ENCODE measurements at regions not wholly inside any gene's neighbourhood (a gene's known extent, or its start where the extent isn't known, plus 50 kb on each side); places are given as distances from the start of the nearest gene placed in this dataset.
A peak's percentile ranks its signal among the peaks of the same experiment; 100 is the strongest.

- no peak for DNase-seq (ENCODE audit: low spot score)
Measured at GRCh38 chr6:159118924-159119323, 50.3 kb upstream of the FNDC1 start.

DNA sequence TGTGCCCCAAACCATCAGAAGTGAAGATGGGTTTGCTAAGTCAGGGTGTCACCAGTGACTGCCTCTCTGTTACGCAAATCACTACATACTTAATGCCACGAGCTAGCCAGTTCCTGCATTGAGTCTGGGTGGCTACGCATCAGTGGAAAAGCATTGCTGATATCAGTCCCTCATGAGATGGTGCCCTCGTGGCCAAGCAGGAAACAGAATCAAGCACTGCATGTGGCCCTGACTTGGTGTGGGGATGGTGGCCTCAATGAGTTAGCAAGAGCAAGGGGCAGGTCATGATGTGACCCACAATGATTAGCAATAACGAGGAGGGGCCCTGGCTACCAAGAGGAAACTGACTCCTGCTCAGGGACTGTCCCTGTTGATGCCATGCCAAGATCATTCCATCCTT, 51.6 kb upstream of the FNDC1 start:
- no peak for DNase-seq (ENCODE audit: low spot score)

DNA sequence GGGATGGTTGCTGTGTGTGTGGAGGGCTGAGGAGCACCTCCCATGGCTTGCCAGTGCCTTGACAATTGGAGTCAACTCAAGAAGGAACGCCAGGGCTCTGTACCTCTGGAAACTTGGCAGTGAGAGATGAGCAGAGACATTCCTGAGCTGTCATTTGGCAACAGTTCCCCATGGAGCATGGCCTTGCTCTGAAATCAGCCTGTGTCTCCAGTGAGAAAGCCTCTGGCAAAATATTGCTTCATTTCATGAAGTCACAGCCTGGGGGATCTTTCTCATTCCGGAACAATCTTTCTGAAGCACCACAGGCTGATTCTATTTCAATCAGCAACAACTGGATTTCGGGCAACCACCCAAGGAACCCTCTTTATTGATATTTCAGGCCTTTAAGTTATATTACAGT, 52.2 kb upstream of the FNDC1 start:
- DNase-seq (ENCODE audit: low spot score), result no peak

- no peak for DNase-seq (ENCODE audit: low spot score)
Measured at GRCh38 chr6:159116343-159116742, 52.9 kb upstream of the FNDC1 start.

DNA sequence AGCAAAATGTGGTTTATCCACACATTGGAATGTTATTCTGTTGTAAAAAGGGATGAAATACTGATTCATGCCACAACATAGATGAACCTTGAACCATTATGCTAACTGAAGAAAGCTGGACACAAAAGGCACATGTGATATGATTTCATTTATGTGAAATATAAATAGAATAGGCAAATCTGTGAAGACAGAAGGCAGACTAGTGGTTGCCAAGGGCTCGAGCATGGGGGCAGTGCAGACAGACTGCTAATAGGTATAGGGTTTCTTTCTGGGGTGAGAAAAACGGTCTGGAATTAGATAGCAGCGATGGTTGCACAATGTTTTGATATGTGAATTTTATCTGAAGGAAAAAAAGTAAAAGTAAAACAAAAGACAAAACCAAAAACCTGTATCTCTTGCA, 54.6 kb upstream of the FNDC1 start:
- no peak for DNase-seq (ENCODE audit: low spot score)

DNA sequence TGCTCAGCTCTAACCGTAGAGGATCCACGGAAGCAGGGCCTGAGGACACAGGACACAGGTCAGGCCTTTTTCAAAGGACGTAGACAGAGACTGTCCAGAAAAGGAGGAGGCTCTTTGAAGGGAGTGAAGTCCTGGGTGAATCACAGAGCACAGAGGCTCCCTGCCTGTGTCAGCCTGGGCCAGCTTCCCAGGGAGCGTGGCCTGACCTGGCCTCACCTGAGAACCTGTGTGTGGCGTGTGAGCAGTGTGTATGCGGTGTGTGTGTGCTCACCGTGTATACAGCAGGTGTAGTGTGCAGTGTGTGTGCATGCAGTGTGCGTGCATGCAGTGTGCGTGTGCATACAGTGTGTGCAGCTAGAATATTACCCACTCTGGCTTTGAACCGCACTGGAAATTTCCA, 56.0 kb upstream of the FNDC1 start:
- no peak for DNase-seq (ENCODE audit: low spot score)

DNA sequence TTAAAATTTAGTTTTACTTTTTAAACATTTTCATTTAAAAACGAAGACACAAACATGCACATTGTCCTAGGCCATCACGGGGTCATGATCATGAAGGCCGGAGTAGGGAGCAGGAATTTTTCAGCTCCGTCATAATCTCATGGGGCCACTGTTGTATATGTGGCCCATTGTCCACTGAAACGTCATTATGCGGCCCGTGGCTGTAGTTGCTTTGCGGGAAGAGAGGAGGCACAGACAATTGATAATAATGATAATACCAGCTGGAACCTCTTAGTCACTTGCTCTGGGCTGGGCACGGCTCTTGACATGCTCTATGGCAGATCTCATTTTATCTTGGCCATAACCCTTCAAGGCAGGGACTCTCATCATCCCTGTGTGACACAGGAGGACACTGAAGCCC, 56.5 kb upstream of the FNDC1 start:
- DNase-seq (ENCODE audit: low spot score), result no peak

- DNase-seq (ENCODE audit: low spot score), result no peak
Measured at GRCh38 chr6:159110748-159111147, 58.5 kb upstream of the FNDC1 start.

- no peak for DNase-seq (ENCODE audit: low spot score)
Measured at GRCh38 chr6:159110013-159110412, 59.2 kb upstream of the FNDC1 start.

- no peak for DNase-seq (ENCODE audit: low spot score)
Measured at GRCh38 chr6:159109391-159109790, 59.8 kb upstream of the FNDC1 start.

- DNase-seq (ENCODE audit: low spot score), result no peak
Measured at GRCh38 chr6:159108426-159108985, 60.7 kb upstream of the FNDC1 start.

DNA sequence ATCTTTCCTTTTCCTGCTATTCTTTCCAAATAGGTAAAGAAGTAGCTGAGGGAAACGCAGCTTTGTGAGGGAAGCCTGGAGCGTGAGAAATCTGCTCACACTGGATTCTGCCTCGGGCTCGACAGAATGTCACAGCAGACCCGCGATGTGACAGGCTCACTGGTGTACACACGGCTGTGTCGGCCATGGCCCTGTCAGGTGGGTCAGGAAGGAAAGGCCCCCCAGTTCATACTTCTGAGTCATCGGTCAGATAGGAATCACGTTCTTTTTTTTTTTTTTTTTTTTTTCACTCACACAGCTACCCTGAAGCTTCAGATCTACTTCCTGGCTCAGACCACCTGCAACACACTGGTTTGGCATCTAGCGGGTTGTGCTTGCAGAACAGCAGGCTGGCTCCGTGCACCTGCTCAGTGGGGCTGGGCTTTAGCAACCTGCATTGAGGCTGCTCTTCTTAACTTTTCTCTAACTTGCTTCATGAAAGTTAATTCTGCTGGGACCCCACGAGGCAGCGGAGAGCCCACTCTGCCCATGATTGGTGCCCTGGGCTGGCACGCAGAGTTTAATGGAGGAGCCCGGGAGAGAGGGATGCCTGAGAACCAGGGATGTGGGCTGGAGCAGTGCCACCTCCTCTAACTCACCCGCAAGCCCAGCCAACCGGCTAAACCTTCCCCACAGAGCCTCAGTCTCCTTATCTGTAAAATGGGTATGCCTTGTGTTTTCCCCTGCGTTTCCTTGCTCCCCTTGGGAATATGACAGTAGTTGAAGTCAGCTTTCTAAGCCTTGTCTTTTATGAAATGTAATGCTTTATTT, 61.5 kb upstream of the FNDC1 start:
- DNase-seq (ENCODE audit: low spot score), result no peak

GRCh38 chr6:159106627-159107241, 61.9 kb upstream of the TAGAP start:
- peak; percentile 42 for DNase-seq (ENCODE audit: low spot score)

- no peak for DNase-seq (ENCODE audit: low spot score)
Measured at GRCh38 chr6:159105716-159106115, 60.9 kb upstream of the TAGAP start.

DNA sequence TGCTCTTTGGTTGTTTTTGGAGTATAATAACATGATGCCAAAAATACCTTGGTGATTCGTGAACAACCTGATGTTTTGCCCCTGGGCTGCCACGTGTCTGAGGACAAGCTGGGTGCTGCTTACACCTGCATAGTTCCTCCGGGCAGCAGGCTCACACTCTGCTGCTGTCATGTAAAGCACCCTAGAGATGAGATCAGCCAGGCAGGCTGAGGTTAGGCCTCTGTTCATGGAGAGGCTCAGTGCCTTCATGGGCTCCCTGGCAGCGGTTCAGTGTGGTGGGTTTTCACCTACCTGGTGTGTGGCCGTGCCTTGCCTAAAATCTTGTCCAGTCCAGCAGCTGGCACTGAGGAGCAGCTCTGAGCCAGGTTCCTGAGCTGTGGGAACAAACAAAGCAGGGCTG, 60.1 kb upstream of the TAGAP start:
- DNase-seq (ENCODE audit: low spot score), result no peak

GRCh38 chr6:159104163-159104925, 59.6 kb upstream of the TAGAP start:
- peak; percentile 50 for DNase-seq (ENCODE audit: low spot score)

DNA sequence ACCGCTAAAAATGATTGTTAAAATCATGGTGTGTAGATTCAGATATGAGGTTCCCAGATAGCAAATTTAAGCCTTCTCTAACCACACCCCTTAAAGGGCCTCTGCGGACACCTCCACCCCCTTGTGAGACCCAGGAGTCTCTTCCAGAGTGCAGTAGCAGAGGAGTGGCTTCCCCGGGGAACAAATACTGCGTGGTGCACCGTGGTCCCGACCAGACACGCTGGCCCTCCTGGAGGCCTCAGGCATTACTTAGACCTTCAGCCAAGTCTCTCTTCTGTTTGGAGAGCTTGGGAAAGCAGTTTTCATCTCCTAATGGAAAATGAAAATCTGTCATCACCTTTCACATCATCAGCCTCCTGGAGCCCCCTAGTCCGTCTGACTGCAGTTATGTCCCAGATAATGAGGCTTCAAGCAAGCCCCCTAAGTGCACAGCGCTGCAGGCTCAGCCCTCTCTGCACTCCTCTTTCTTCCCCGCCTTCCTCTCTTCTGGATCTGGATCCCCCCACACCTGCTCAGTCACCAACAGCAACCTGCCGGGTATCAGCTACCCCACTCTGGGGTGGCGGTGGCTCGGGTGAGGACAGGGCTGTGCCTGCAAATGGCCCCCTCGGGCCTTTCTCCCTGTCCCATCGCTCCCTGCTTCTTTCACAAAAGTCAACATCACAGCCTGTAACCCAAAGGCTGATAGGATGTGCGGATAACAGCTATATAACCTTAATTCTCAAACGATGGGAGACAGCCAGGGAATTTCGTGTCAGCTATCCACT, 58.8 kb upstream of the TAGAP start:
- no peak for DNase-seq (ENCODE audit: low spot score)

GRCh38 chr6:159102373-159103160, 57.8 kb upstream of the TAGAP start:
- DNase-seq (ENCODE audit: low spot score), result no peak

- DNase-seq (ENCODE audit: low spot score), result no peak
Measured at GRCh38 chr6:159101656-159102055, 56.9 kb upstream of the TAGAP start.

GRCh38 chr6:159100395-159101182, 55.8 kb upstream of the TAGAP start:
- DNase-seq (ENCODE audit: low spot score), result no peak
